ENCODE measurements at regions not wholly inside any gene's neighbourhood (a gene's known extent, or its start where the extent isn't known, plus 50 kb on each side); places are given as distances from the start of the nearest gene placed in this dataset.

DNA sequence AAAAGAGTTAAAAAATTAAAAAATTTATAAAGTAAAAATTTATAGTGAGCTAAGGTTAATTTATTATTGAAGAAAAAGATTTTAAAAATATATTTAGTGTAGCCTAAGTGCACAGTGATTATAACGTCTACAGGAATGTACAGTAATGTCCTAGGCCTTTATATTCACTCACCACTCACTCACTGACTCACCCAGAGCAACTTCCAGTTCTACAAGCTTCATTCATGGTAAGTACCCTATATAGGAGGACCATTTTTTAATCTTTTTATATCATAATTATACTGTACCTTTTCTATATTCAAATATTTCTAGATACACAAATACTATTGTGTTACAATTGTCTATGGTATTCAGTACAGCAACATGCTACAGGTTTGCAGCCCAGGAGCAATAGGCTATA is 1623.2 kb downstream of the RPA4 start:
- TF ChIP-seq, protein P1, sequence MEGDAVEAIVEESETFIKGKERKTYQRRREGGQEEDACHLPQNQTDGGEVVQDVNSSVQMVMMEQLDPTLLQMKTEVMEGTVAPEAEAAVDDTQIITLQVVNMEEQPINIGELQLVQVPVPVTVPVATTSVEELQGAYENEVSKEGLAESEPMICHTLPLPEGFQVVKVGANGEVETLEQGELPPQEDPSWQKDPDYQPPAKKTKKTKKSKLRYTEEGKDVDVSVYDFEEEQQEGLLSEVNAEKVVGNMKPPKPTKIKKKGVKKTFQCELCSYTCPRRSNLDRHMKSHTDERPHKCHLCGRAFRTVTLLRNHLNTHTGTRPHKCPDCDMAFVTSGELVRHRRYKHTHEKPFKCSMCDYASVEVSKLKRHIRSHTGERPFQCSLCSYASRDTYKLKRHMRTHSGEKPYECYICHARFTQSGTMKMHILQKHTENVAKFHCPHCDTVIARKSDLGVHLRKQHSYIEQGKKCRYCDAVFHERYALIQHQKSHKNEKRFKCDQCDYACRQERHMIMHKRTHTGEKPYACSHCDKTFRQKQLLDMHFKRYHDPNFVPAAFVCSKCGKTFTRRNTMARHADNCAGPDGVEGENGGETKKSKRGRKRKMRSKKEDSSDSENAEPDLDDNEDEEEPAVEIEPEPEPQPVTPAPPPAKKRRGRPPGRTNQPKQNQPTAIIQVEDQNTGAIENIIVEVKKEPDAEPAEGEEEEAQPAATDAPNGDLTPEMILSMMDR (conservative IDR thresholded peaks at IDR 0.05 in 1 of 2, IDR thresholded peaks at IDR 0.05 in 1 of 2; ENCODE audit: extremely low read depth in 1 of 2, insufficient read depth in 1 of 2, low read depth in 1 of 2, low read length in 2 of 2): no peak
- no peak for TF ChIP-seq EZH2 (IDR thresholded peaks at IDR 0.05; ENCODE audit: borderline replicate concordance, low read length)

Data from mammary epithelial cell (primary cell).